Hepatocyte (in vitro differentiated cells): ENCODE measurements at regions not wholly inside any gene's neighbourhood (a gene's known extent, or its start where the extent isn't known, plus 50 kb on each side); places are given as distances from the start of the nearest gene placed in this dataset.
A peak's percentile ranks its signal among the peaks of the same experiment; 100 is the strongest.

Experiments used
- DNase-seq: peaks from one replicate; pipeline ENCODE4 v3.0.0-alpha.2; 2016; ENCODE audit warnings: low spot score
- H2AFZ ChIP-seq: fragments of 200-600 bp; sonication (generic); 2 replicates; pipeline ENCODE4 v1.6.0; 2016; ENCODE audit warnings: antibody characterized with exemption, mild to moderate bottlenecking
- H3K27ac ChIP-seq: fragments of 200-600 bp; sonication (generic); 2 replicates; pipeline ENCODE4 v1.5.1; 2016; ENCODE audit warnings: mild to moderate bottlenecking
- H3K27me3 ChIP-seq: fragments of 200-600 bp; sonication (generic); 2 replicates; pipeline ENCODE4 v1.6.1; 2016
- H3K36me3 ChIP-seq: fragments of 200-600 bp; sonication (generic); replicated peaks from 2 replicates; pipeline ENCODE4 v1.5.1; 2016; ENCODE audit warnings: low read depth; ENCODE audit not compliant: insufficient read depth
- H3K4me1 ChIP-seq: fragments of 200-600 bp; sonication (generic); 2 replicates; pipeline ENCODE4 v1.5.1; 2016; ENCODE audit warnings: mild to moderate bottlenecking, moderate library complexity; ENCODE audit not compliant: insufficient read depth
- H3K4me2 ChIP-seq: fragments of 200-600 bp; sonication (generic); 2 replicates; pipeline ENCODE4 v1.6.0; 2016
- H3K4me3 ChIP-seq: fragments of 200-600 bp; sonication (generic); 2 replicates; pipeline ENCODE4 v1.5.1; 2016; ENCODE audit warnings: mild to moderate bottlenecking
- H3K79me2 ChIP-seq: fragments of 200-600 bp; sonication (generic); 2 replicates; pipeline ENCODE4 v1.6.0; 2017; ENCODE audit warnings: mild to moderate bottlenecking
- H3K9me2 ChIP-seq: fragments of 200-600 bp; sonication (generic); replicated peaks from 2 replicates; pipeline ENCODE4 v1.6.0; 2017; ENCODE audit warnings: mild to moderate bottlenecking; ENCODE audit not compliant: insufficient read depth
- H3K9me3 ChIP-seq: fragments of 200-600 bp; sonication (generic); 2 replicates; pipeline ENCODE4 v1.5.1; 2016; ENCODE audit warnings: low read depth, mild to moderate bottlenecking
- H4K20me1 ChIP-seq: fragments of 200-600 bp; sonication (generic); 2 replicates; pipeline ENCODE4 v1.6.0; 2016; ENCODE audit warnings: mild to moderate bottlenecking; ENCODE audit not compliant: insufficient read depth, poor library complexity, severe bottlenecking
- EZH2 ChIP-seq: fragments of 200-600 bp; sonication (generic); IDR thresholded peaks from 2 replicates; pipeline ENCODE4 v1.6.1; 2016; ENCODE audit warnings: antibody characterized with exemption, mild to moderate bottlenecking, borderline replicate concordance
- EZH2phosphoT487 ChIP-seq: fragments of 200-600 bp; sonication (generic); IDR thresholded peaks from one replicate; pipeline ENCODE4 v1.6.1; 2018; ENCODE audit warnings: antibody characterized with exemption, mild to moderate bottlenecking, low read depth, moderate library complexity; ENCODE audit not compliant: unreplicated experiment, severe bottlenecking
- WGBS: methylation state at CpG from one replicate; pipeline ENCODE4 v1.1.6; 2016; ENCODE audit warnings: low lambda C conversion rate; ENCODE audit errors: missing lambda C conversion rate; 5-methylcytosine and 5-hydroxymethylcytosine counted together
- TF ChIP-seq, protein P1 (sequence below): fragments of 200-600 bp; sonication (generic); IDR thresholded peaks from 2 replicates; pipeline ENCODE4 v1.5.1; 2016; ENCODE audit warnings: antibody characterized with exemption, mild to moderate bottlenecking; ENCODE audit not compliant: poor library complexity

DNA sequence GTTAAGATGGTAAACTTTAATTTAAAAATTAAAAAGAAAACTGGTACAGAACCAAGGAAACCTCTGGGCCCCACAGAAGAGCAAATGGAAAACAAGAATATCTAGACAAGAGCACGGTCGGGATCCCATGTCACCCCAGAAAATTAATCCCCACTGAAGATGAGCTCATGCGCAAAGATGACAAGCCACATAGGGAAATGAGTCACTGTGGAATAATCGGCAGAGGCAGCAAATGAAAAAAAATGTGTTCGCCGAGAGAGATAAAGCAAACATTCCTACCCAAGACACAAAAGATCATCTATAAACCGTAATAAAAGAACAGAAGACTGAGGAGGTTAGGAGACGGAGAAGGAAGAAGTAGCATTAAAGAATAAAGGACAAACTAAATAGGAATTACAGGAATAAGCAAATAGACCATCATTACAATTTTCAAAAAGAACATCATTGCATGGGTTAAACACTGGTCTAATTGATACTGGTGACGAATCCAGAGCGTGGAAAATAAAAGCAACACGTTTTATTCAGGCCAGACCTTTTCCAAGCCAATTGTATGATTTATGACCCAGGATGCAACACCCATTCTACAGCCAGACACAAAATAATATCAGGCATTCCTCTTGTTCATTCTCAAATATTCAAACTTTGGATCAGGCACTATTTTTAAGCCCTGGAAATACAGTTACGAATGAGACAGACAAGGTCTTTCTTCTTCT lies 138.0 kb upstream of the ARID1B start:
- 92% methylated on average over 12 of the region's 12 CpGs for WGBS
- no peaks in the 10 kb centered on the region for H3K27me3 ChIP-seq
- no peaks in the 10 kb centered on the region for H3K9me3 ChIP-seq
- no peaks in the 10 kb centered on the region for H3K36me3 ChIP-seq
- H3K79me2 ChIP-seq = no peaks in the 10 kb centered on the region
- H2AFZ ChIP-seq = no peak overlapping the region
- TF ChIP-seq, protein P1, sequence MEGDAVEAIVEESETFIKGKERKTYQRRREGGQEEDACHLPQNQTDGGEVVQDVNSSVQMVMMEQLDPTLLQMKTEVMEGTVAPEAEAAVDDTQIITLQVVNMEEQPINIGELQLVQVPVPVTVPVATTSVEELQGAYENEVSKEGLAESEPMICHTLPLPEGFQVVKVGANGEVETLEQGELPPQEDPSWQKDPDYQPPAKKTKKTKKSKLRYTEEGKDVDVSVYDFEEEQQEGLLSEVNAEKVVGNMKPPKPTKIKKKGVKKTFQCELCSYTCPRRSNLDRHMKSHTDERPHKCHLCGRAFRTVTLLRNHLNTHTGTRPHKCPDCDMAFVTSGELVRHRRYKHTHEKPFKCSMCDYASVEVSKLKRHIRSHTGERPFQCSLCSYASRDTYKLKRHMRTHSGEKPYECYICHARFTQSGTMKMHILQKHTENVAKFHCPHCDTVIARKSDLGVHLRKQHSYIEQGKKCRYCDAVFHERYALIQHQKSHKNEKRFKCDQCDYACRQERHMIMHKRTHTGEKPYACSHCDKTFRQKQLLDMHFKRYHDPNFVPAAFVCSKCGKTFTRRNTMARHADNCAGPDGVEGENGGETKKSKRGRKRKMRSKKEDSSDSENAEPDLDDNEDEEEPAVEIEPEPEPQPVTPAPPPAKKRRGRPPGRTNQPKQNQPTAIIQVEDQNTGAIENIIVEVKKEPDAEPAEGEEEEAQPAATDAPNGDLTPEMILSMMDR = no peak
- TF ChIP-seq EZH2 = no peak
- no peak for TF ChIP-seq EZH2phosphoT487
- no peak overlapping the region for H3K27ac ChIP-seq
- no peaks in the 10 kb centered on the region for H4K20me1 ChIP-seq
- no peaks in the 10 kb centered on the region for H3K9me2 ChIP-seq
- H3K4me2 ChIP-seq = no peak overlapping the region
- DNase-seq = no peak
- no peak overlapping the region for H3K4me3 ChIP-seq
- H3K4me1 ChIP-seq = peaks cover 5% of the 10 kb centered on the region

DNA sequence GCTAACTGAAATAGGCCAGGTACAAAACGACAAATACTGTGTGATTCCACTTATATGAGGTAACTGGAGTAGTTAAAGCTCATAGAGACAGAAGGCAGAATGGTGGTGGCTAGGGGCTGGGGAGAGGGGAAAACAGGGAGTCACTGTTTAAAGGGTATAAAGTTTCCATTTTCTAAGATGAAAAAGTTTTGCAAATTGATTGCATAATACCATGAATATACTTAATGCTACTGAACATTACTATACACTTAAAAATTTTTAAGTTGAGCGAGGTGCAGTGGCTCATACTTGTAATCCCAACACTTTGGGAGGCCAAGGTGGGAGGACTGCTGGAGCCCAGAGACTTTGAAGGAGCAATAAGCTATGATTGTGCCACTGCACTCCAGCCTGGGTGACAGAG lies 138.6 kb upstream of the ARID1B start:
- Histone ChIP-seq H3K27me3 (no peaks in the 10 kb centered on the region), H3K9me2 (no peaks in the 10 kb centered on the region), H3K27ac (no peak overlapping the region), H3K36me3 (no peaks in the 10 kb centered on the region), H3K79me2 (no peaks in the 10 kb centered on the region), H3K4me2 (no peak overlapping the region), H3K4me1 (peaks cover 5% of the 10 kb centered on the region), H4K20me1 (no peaks in the 10 kb centered on the region), H2AFZ (no peak overlapping the region), H3K4me3 (no peak overlapping the region), H3K9me3 (no peaks in the 10 kb centered on the region)
- TF ChIP-seq, protein P1 = no peak
- TF ChIP-seq EZH2phosphoT487 (no peak), EZH2 (no peak)
- 88% methylated on average over 2 of the region's 2 CpGs for WGBS
- no peak for DNase-seq

- peaks cover 5% of the 10 kb centered on the region for H3K4me1 ChIP-seq
- DNase-seq = no peak
- no peaks in the 10 kb centered on the region for H3K27me3 ChIP-seq
- H2AFZ ChIP-seq = peak overlapping the region; percentile 18
- TF ChIP-seq, protein P1 = no peak
- no peak for TF ChIP-seq EZH2
- no peak for TF ChIP-seq EZH2phosphoT487
- no peaks in the 10 kb centered on the region for H3K9me3 ChIP-seq
- no peak overlapping the region for H3K4me3 ChIP-seq
- WGBS = 81% methylated on average over 9 of the region's 9 CpGs
- H3K36me3 ChIP-seq = no peaks in the 10 kb centered on the region
- H3K9me2 ChIP-seq = no peaks in the 10 kb centered on the region
- H3K27ac ChIP-seq = no peak overlapping the region
- H3K4me2 ChIP-seq = peak overlapping the region; percentile 15
- H3K79me2 ChIP-seq = no peaks in the 10 kb centered on the region
- H4K20me1 ChIP-seq = no peaks in the 10 kb centered on the region
Observed at GRCh38 chr6:156634951-156635371, 142.2 kb upstream of the ARID1B start.
